ENCODE measurements at regions not wholly inside any gene's neighbourhood (a gene's known extent, or its start where the extent isn't known, plus 50 kb on each side); places are given as distances from the start of the nearest gene placed in this dataset.

- ChIA-PET CTCF (interaction anchor here (1.6 kb wide), 1 partner anchor 13 kb away, joined by 9 read pairs; no protein-coding TSS in a partner anchor), POLR2A (no interaction called here)
- TF ChIP-seq CTCF (IDR thresholded peaks at IDR 0.05; ENCODE audit: insufficient read depth, low read length, missing control alignments) = no peak
- no peak overlapping the region for H3K4me3 ChIP-seq (ENCODE audit: low read depth, low read length)
- no peak for DNase-seq (ENCODE audit: low read depth, low spot score)
These were observed 57.2 kb downstream of the C16orf82 start for GRCh38 chr16:27123795-27124409.

- DNase-seq (ENCODE audit: low read depth, low spot score) = peak; percentile 60
- CTCF ChIA-PET = interaction anchor here (0.7 to 1.9 kb wide), 5 partner anchors 17 to 240 kb away, joined by 3 to 12 read pairs (median 3); no protein-coding TSS in a partner anchor
- POLR2A ChIA-PET = no interaction called here
- no peak for TF ChIP-seq CTCF (IDR thresholded peaks at IDR 0.05; ENCODE audit: insufficient read depth, low read length, missing control alignments)
- no peak overlapping the region for H3K4me3 ChIP-seq (ENCODE audit: low read depth, low read length)
These were observed 60.6 kb downstream of the C16orf82 start for GRCh38 chr16:27127308-27127707.

GRCh38 chr16:27129401-27129800 lies 62.7 kb downstream of the C16orf82 start:
- H3K4me3 ChIP-seq (ENCODE audit: low read depth, low read length) = no peak overlapping the region
- CTCF ChIA-PET = no interaction called here
- POLR2A ChIA-PET = no interaction called here

GRCh38 chr16:27138257-27138656 lies 65.1 kb upstream of the KDM8 start:
- ChIA-PET POLR2A (no interaction called here), CTCF (no interaction called here)
- no peak for TF ChIP-seq CTCF (IDR thresholded peaks at IDR 0.05; ENCODE audit: insufficient read depth, low read length, missing control alignments)
- H3K4me3 ChIP-seq (ENCODE audit: low read depth, low read length) = no peak overlapping the region
- DNase-seq (ENCODE audit: low read depth, low spot score) = no peak

More at GRCh38 chr16:27129401-27129800, 62.7 kb downstream of the C16orf82 start:
- no peak for DNase-seq (ENCODE audit: low read depth, low spot score)
- TF ChIP-seq CTCF (IDR thresholded peaks at IDR 0.05; ENCODE audit: insufficient read depth, low read length, missing control alignments) = no peak

- no peak overlapping the region for H3K4me3 ChIP-seq (ENCODE audit: low read depth, low read length)
- no peak for DNase-seq (ENCODE audit: low read depth, low spot score)
- no peak for TF ChIP-seq CTCF (IDR thresholded peaks at IDR 0.05; ENCODE audit: insufficient read depth, low read length, missing control alignments)
- ChIA-PET POLR2A (no interaction called here), CTCF (interaction anchor here (0.9 to 3.1 kb wide), 3 partner anchors 10 to 314 kb away, joined by 3 to 33 read pairs (median 6); no protein-coding TSS in a partner anchor)
These were observed 57.7 kb upstream of the KDM8 start for GRCh38 chr16:27145630-27146029.

- no peak overlapping the region for H3K4me3 ChIP-seq (ENCODE audit: low read depth, low read length)
- TF ChIP-seq CTCF (IDR thresholded peaks at IDR 0.05; ENCODE audit: insufficient read depth, low read length, missing control alignments) = no peak
- DNase-seq (ENCODE audit: low read depth, low spot score) = no peak
- ChIA-PET POLR2A (no interaction called here), CTCF (interaction anchor here (1.3 to 8.8 kb wide), 2 partner anchors 218 to 224 kb away, joined by 3 to 129 read pairs; no protein-coding TSS in a partner anchor)
These were observed 53.3 kb upstream of the KDM8 start for GRCh38 chr16:27149986-27150385.
